ENCODE measurements at regions not wholly inside any gene's neighbourhood (a gene's known extent, or its start where the extent isn't known, plus 50 kb on each side); places are given as distances from the start of the nearest gene placed in this dataset.
A peak's percentile ranks its signal among the peaks of the same experiment; 100 is the strongest.

DNA sequence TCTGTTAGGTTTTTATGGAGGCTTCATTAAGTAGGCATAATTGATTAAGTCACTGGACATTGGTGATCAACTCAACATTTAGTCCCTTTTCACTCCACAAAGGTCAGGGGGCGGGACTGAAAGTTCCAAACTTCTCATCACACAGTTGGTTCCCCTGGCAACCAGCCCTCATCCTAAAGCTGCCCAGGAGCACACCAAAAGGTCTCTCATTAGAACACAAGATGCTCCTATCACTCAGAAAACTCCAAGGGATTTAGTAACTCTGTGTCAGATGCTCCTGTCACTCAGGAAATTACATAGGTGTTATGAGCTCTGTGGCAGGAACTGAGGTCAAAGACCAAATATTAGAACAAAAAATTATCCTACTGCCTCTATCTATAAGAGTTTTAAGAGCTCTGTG, 321.5 kb downstream of the OTOL1 start:
- no peak for DNase-seq

DNA sequence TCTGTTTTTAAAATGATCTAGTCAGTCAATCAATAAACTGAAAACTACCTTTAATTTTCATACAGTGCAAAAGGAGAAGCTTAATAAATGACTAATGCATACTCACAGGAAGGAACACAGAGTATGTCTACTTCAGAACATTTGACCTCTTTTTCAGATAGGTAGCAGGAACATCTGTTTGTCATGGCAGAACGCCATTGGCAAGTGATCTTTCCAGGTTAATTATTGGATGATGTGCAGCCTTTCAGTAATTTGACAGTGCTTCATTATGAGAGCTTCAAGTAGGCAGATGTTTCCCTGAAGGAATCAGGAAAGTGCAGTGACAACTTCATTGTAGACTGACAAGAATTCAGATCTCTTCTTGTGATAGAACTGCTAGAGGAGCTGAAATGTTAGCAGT, 325.0 kb downstream of the OTOL1 start:
- no peak for DNase-seq

DNA sequence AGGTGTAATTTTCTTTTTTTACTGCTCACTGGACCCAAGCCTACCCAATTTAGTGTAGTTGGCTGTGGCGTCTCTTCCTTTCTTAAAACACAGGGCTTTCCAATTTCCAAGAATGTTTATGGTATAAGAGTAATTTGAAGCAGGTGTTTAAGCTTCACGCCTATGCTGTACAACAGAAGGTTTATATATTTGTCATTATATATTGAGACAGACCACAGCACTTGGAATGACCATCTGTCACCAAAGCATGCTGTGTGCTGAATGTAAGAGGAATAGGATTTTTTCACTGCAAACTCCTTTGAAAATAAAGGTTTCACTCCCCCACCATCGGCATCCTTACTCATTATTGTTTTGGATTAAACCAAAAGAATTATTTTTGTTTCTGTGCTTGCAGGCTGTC, 325.7 kb downstream of the OTOL1 start:
- DNase-seq, result no peak

DNA sequence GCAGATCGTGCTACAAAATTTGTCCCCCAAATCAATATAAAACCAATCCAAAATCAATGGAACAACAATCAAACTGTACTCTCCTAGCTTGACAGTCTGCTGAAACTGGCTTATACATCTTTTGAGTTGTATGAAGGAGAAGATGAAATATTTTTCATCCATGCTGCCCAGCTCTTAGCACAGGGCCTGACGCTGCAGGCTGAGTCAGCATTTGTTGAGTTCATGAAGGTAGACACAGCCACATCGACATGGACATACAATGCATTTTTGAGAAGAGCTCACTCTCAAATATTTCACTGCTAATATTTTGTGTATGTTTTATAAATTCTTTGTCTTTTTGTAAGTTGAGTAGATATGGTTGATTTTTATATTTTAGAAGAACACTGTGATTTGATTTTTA, 327.3 kb downstream of the OTOL1 start:
- no peak for DNase-seq

DNA sequence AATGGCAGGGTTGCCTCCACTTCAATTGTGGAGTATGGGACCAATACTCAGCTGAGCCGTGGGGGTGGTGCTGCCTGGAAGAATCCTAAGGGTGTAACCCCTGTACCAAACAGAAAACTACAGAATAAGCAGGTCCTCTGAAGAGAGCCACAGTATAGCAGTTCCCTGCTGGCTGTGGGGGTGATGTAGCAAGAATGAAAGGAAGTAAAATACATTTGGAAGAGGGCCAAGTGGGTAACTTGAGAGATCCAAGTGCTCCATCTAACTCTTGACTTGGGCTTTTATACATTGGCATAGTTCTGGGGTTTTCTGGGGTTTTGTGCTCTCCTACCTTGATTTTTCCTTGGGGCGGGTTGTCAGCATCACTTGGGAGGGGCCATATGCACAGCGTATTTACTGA, 341.4 kb downstream of the OTOL1 start:
- no peak for DNase-seq

DNA sequence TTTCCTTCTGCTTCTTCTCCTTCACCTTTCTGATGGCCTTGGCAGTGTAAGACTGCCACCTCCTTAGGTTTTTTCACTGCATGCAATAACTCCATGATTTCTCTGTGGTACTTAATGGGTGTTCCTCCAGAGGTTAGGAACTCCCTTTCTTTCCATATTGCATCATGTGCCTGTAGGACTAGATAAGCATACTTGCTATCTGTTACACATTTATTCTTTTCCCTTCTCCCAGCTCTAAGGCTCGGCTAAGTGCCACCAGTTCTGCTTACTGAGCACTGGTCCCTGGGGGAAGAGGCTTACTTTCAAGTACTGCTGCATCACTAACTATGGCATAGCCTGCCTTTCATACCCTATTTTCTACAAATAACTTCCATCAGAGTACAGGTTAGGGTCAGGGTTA, 351.8 kb downstream of the OTOL1 start:
- no peak for DNase-seq

DNA sequence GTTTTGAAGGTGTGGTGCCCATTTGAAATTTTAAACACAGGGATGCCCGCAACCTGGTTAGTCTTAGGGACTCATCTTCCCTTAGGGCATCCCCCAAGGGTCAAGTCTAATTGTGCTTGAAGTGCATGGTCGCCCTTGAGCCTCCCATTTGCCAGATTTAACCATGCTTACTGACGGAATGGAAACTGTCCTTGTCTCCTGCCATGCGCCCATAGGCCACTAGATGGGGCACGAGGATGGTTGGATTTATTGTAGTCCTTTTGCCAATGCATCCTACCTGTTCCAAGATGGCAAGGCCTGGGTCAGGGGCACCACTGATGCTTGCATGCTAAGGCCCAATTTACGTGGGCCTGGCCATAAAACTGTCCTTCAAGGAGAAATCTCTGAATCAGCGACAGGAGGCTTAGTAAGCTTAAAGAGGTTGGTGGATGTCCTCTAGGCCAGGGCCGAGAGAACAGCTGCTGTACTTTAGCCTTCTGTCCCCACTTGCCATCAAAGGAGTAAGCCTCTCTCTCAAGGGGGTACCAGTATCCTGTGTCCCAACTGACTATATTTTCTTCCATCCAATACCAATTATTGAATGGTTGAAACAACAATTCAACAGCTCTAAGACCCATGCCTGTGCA, 355.4 kb downstream of the OTOL1 start:
- peak; percentile 5 for DNase-seq

DNA sequence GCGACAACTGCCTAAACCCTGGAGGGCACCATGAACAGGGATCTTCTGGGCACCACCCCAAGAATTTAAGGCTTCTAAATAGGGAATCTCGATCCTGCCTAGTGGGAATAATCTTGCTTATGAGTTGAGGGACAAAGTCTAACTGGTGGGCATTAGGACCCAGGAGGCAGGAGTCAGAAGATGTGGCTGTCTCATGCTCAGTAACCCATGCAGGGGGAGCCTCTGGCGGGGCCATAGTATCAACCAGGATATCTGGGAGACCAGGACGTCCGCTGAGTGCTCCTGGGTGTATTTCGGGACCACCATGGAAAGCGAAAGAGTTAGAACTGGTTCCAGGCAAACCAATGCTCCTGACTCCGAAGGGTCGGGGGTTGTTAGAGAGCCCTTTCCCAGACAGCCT, 356.1 kb downstream of the OTOL1 start:
- DNase-seq, result no peak

DNA sequence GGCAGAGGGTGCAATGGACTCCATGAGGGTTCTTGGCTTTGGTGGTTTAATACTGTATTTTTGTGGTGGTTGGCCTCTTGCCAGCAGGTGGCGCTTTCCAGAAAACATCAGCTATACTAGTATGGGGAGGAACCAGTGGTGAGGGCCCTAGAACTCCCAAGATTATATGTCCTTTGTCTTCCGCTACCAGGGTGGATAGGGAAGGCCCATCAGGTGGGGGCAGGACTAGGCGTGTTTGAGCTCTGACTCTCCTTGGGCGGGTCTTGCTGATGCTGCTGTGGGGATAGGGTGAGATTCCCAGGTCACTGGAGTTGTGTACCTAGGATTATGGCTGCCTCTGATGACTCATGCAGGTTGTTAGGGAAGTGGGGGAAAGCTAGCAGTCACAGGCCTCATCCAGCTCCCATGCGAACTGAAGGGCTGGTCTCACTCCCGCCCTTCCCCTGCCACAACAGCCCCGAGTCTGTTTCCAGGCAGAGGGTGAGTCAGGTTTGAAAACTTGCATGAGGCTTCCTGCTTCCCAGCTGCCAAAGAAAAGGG, 357.7 kb downstream of the OTOL1 start:
- DNase-seq, result no peak

DNA sequence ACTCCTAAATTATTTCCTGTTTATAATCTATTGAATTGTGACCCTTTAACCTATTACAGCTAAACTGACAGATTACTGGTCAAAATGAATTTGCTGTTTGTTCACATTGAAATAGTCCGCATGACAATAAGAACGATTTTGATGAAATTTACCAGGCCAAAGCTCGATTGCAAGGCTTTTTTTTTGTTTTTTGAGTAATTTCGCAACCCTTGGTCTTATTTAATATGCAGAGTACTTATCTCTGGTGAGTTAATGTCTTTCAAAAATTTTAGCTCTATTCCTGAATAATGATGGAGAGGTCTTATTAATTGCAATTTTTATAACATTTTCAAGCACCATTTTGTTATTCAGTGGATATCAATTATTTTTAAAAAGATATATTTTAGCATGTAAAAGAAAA, 362.4 kb downstream of the OTOL1 start:
- no peak for DNase-seq

DNA sequence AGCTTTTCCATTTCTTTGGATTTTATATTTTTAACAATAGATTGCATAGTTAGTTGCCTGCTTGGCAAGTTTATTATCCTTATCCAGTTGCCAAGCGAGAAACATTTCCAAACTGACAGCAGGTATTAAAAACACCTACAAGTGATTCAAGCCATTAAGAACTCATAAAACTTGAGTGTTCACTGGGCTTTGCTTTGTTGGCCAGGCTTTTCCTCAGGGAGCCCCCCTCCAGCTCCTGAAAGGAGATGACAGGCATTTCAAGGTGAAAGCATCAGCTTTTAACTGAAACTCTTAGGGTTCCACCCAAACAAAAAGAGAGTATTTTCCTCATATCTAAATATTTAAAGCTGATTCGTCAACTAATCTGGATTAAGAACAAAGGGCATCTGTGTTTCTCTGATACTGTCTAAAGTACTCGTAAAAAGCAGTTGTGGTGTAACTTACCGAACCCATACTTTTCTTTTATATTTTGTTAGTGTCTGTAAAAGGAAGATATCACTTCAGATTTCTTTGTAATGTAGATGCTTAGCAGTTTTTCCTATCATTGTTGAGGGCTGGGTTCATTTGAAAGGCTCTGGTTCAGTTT, 363.4 kb downstream of the OTOL1 start:
- DNase-seq, result no peak

DNA sequence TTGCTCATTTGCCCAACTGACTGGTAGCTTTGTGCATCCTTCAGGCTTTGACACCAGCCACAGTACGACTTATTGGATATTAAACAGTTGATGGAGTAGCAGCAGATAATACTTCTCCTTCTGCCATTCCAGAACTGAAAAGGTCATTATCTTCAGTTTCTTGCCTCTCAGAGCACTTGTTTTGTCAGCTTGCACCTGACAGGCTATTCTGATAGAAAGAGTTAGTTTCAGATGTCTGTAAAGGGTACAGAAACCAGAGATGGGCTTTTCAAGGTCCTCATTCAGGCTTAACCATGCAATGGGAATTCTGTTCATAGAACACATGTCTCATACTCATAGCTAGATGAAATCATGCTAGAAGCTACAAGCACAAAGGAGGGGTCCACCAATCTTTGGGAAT, 367.2 kb downstream of the OTOL1 start:
- no peak for DNase-seq

DNA sequence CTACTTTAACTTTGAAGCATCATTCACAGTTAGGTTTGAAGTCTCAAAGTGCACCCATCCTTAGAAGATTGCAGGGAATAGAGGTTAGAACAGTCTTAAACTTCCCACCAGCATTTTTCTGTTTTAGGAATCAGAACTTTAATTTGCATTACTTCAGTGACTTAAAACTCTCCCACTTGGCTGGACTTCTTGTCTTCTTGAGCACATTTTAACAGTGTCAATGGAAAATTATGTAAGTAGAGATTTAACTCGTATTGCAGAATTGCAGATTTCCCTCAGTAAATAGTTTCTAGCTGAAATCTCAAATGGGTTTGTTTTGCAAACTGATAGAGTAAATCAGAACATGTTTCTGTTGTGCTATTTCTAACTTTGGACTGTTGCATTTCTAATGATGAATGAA, 369.6 kb downstream of the OTOL1 start:
- no peak for DNase-seq

DNA sequence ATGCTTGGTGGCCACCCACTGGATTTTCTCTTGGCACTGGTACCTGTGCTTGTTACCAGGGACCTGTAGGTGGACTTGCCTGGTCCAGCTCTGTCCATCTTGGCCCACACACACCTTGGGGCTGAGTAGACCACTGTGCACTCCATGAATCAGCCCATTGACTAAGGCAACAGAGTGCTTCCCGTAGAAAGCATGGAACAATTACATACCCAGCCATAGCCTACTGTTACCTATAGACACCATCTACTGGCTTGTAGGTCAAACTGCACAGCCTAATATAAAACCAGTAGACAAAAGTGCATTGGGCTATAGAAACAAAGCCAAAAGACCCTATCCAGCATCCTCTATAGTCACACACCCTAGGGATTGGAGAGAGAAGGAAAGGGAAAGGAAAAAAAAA, 378.9 kb downstream of the OTOL1 start:
- DNase-seq, result no peak

DNA sequence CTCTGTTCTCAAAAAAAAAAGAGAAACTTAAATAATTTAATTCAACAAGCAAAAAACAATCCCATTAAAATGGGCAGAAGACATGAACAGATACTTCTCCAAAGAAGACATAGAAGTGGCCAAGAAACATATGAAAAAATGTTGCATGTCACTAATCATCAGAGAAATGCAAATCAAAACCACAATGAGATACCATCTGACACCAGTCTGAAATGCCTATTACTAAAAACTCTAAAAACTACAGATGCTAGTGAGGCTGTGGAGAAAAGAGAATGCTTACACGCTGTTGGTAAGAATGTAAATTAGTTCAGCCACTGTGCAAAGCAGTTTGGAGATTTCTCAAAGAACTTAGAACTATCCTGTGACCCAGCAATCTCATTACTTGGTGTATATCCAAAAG, 382.9 kb downstream of the OTOL1 start:
- no peak for DNase-seq

DNA sequence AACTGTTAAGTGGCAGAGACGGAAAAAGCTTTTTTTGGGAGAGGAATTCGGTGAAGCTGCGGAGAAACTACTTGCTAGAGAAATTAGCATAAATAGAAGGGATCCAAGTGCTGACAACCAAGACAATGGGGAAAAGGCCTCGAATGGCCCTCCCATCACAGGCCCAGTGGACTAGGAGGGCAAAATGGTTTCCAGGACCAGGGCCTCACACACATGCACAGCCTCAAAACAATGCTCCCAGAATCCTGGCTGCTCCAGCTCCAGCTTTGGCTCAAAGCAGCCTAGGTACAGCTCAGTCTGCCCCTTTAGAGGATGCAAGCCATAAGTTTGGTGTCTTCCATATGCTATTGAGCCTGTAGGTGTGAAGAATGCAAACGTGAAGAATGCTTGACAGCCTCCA, 388.2 kb downstream of the OTOL1 start:
- DNase-seq, result no peak

DNA sequence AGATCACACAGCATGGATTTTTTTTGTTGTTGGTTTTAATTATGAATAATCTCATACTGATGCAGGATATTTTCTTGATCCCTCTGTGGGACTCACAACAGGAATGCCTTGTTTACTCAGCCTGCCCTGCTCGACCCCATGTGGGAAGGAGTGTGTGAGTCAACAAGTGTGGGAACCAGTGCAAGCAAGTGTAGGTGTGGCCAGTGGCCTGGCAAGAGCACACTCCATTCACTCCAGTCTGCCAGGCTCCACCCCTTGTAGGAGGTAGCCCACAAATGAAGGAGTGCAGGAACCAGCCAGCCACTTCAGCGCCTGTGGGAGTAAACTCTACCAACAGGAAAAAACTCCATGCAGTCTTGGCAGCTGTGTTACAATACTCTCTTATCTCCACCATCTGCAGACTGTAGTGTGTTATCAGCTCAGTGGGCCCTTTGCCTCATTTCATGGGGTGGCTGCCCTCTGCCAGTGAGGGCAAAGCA, 393.6 kb downstream of the OTOL1 start:
- DNase-seq, result no peak

DNA sequence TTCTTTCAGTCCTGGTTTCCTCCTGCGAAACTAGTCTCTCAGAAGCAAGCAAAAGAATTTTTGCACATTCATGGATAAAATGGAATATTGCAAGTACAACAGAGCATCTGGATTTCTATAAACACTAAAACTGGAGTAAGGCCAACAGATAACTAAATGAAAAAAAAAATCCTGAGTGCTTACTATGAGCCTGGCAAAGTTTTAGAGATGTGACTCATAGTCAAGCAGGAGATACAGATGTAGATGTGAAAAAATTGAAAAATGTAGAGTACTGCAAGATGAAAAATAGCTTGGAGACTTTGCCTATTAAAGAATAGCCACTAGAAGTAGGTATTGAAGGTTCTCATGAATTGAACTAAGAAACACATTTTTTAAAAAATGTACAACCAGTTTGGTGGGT, 397.4 kb downstream of the OTOL1 start:
- DNase-seq, result no peak

DNA sequence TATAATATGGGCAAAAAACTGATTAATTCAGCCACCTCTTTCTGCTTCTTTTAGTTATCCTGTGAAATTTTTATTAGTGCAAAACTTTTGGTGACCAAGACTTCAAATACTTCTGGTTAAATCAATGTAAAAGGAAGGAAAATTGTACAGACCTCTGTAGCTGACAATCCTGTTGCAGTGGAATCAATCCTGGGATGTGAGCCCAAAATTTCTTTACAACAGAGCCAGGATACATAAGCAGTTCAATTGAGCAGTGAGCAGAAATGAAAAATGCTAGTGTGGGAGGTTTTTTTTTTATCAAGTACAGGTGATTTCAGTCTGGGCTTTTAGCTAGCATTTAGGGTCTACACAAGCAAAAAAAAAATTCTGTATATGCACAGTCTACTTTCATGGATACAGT, 398.0 kb downstream of the OTOL1 start:
- DNase-seq, result no peak

DNA sequence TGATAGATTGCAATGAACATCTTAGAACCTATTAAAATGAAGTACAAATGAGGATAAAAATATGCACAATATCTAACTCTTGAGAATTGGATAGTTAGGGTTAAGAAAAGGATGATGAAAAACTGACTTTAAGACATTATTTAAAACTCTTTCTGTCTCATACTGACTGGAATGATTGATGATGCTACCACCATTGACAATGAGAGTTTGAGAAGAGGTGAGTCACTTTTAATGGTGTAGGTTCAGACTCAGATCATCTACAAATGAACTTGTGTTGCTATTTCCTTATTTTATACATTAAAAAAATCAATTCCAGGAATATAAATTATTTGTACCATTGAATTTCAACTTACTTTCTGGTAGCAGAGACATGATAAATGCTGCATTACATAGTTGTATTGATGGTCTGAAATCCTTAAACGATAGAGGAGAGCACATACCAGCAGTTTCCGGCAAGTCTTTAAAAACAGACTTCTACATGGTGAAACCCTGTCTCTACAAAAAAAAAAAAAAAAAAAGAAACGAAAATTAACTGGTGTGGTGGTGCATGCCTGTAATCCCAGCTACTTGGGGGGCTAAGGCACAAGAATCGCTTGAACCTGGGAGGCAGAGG, 409.0 kb downstream of the OTOL1 start:
- DNase-seq, result no peak

DNA sequence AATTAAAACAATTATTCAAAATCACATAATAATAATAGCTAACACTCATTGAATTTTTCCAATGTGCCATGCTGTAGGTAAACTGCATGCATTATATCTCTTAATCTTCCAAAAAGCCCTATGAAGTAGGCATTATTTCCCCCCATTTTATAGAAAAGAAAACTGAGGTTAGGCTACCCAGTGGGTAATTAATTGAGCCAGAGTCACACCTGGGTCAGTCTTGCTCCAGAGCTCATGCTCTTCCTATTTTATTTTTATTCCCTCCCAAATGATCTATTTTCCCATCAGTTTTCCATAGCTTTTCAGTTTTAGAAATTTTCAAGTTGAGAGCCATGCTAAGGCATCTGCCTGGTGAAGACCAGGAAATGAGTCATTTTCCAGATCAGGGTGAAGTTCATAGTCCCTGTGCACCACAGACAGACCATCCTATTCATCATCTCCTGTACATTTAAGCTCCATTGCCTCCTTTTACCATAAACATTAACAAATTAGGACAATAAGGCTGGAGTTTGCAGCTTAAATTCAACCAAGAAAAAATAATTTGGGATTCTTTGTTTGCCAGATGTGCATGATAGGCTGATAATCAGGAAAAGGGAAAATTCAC, 417.3 kb downstream of the OTOL1 start:
- DNase-seq, result no peak

DNA sequence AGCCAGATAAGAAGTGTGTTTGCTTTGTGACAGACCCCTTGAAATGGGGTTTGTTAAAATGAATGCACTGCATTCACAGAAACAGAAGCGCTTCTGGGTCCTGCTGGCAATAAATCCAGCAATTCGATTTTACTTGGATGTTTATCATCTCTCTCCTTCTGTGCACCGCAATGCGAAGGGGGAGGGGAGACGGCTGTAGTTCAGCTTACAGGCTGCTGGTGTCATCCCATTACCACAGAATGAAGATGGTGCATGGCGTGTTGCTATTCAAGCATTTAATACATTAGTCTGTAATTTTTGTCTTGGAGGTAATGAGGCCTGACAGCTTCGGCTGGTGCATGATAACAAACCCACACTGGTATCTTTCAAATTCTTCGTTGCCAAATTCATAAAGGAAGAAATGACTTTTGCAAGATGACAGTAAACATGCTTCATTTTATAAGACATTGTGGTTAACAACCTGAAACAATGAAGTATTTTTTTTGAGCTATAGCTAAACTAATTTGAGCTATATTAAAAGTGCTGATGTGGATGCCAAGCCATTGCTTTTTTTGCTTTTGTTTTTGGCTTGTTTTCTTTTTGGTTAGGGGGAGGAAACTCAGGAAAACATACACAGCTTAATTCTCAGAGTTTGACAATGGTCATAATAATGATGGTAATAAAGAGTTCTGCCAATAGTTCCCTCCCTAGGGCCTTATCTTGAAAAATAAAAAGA, 418.3 kb downstream of the OTOL1 start:
- DNase-seq, result peak; percentile 52

DNA sequence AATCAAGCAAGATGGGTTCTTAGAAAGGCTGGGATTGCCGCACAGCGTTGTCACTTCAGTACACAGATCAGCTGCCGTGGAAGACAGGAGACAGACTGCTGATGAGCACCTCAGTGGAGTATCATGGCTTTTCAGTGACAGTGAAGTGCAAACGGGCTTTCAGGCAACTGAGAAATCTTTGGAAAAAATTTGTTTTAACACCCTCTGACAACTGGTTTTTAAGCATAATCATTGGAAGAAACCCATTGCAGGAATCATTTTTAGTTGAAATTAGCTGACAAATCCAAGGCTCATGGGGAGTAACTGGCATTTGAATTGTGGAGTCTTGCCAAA, 418.8 kb downstream of the OTOL1 start:
- DNase-seq, result peak; percentile 25

DNA sequence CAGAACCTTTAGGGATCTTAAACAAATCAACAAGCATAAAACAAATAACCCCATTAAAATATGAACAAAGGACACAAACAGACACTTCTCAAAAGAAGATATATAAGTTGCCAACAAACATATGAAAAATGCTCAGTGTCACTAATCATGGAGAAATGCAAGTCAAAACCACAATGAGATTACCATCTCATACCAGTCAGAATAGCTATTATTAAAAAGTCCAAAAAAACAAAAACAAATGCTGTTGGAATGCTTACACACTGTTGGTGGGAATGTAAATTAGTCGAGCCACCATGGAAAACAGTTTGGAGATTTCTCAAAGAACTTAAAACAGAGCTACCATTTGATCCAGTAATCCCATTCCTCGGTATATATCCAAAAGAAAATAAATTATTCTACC, 423.6 kb downstream of the OTOL1 start:
- DNase-seq, result no peak

Data from NCI-H345 (cell line).